Choroid plexus epithelial cell (primary cell): ENCODE measurements at regions not wholly inside any gene's neighbourhood (a gene's known extent, or its start where the extent isn't known, plus 50 kb on each side); places are given as distances from the start of the nearest gene placed in this dataset.
A peak's percentile ranks its signal among the peaks of the same experiment; 100 is the strongest.

Experiments
- DNase-seq: peaks from one replicate; pipeline ENCODE4 v3.0.0-alpha.2; 2010; ENCODE audit warnings: low read depth
- H3K4me3 ChIP-seq: 2 replicates; pipeline ENCODE4 v1.5.1; 2011; ENCODE audit warnings: low read depth, mild to moderate bottlenecking, control low read depth, low read length, moderate library complexity
- TF ChIP-seq, protein P1 (sequence below): conservative IDR thresholded peaks from 2 replicates; pipeline ENCODE4 v1.5.1; 2011; ENCODE audit warnings: low read depth, mild to moderate bottlenecking, control low read depth, inconsistent platforms, low read length, moderate library complexity

DNA sequence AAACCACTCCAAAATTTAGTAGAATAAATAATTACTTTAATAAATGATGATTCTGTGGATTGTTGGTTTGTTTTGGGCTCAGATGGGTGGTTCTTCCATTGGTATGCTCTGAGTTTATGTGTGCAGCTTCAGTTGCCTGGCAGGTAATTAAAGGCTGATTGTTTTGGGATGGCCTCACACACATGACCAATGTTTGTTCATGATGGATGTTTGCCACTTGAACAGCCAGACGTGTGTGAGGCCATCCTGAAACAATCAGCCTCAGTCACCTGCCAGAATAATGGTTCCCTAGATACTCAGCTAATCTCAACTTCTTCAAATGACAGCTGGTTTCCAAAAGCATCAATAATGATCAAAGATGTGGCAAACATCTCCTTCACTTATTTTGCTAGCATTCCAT lies 352.5 kb upstream of the GULP1 start:
- TF ChIP-seq, protein P1, sequence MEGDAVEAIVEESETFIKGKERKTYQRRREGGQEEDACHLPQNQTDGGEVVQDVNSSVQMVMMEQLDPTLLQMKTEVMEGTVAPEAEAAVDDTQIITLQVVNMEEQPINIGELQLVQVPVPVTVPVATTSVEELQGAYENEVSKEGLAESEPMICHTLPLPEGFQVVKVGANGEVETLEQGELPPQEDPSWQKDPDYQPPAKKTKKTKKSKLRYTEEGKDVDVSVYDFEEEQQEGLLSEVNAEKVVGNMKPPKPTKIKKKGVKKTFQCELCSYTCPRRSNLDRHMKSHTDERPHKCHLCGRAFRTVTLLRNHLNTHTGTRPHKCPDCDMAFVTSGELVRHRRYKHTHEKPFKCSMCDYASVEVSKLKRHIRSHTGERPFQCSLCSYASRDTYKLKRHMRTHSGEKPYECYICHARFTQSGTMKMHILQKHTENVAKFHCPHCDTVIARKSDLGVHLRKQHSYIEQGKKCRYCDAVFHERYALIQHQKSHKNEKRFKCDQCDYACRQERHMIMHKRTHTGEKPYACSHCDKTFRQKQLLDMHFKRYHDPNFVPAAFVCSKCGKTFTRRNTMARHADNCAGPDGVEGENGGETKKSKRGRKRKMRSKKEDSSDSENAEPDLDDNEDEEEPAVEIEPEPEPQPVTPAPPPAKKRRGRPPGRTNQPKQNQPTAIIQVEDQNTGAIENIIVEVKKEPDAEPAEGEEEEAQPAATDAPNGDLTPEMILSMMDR, result no peak
- no peak overlapping the region for H3K4me3 ChIP-seq
- no peak for DNase-seq

DNA sequence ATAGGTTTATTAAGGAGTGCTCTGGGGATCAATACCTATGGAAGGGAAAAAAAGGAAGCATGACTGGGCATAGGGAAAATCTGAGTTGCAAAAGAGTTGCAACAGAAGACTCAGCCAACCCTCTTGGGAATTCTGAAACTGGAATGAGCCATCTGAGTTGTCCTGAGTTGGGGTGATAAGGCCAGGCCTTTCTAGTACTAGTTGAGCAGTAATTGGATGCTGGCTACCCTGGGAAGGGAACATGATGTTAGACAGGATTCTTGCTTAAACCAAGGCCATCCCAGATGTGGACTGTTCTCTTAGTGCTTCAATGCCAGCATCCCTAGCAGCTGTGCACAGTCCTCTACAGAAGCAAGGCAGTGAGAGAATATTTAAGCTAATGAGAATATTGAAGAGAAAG lies 348.8 kb upstream of the GULP1 start:
- H3K4me3 ChIP-seq, result no peak overlapping the region
- peak; percentile 11 for DNase-seq
- TF ChIP-seq, protein P1, result no peak

DNA sequence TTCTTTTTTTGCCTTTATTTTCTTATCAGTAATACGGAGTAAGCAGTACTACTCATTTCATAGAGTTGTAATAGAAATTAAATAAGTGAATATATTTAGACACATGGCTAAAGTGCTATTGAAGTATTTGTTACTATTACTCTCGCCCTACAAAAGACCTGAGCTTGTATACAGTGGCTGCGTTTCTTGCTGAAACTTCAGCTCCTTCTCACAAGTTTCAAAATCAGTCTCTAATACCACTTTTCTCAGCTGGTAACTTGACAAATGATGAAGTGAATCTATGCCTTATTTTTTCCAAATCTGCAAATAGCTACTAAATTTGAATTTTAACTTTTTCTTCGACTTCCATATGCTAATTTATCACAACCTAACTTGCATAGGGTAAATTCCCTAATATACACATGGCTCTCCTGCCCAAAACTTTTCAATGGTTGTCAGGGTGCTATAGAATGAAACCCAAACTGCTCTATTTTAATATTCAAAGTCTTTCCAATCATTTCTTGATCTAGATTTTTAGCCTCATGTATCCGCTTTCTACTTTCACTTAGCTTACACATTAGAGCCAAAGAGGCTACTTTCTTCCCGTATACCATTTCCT lies 347.8 kb upstream of the GULP1 start:
- TF ChIP-seq, protein P1, result no peak
- H3K4me3 ChIP-seq, result no peak overlapping the region
- DNase-seq, result no peak

DNA sequence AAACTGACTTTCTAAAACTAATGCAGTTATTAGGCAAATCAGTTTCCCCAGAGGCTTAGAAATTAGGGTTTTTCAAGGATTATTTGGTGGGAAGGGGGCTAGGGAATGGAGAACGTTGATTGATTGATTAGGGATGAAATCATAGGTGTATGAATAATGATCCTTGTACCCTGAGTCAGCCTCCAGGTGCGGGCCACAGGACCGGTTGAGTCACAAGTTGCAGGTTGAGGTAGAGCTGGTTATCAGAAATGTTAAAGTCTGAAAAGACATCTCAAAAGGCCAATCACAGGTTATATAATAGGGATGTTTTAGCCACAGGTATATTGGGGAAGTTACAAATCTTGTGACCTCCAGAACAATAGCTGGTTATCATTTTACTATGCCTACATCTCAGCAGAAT lies 341.8 kb upstream of the GULP1 start:
- no peak overlapping the region for H3K4me3 ChIP-seq
- no peak for DNase-seq
- TF ChIP-seq, protein P1, result no peak

DNA sequence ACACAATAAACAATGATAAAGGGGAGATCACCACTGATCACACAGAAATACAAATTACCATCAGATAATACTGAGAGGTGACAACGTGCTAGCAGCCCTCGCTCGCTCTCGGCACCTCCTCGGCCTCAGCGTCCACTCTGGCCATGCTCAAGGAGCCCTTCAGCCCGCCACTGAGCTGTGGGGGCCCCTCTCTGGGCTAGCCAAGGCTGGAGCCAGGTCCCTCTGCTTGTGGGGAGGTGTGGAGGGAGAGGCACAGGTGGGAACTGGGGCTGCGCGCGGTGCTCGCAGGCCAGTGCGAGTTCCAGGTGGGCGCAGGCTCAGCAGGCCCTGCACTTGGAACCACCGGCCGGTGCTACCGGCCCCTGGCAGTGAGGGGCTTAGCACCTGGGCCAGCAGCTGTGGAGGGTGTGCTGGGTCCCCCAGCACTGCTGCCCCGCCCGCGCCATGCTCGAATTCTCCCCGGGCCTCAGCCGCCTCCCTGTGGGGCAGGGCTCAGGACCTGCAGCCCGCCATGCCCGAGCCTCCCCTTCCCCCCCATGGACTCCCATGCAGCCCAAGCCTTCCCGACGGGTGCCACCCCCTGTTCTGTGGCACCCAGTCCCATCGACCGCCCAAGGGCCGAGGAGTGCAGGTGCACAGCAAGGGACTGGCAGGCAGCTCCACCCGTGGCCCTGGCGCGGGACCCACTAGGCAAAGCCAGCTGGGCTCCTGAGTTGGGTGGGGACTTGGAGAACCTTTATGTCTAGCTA lies 340.0 kb upstream of the GULP1 start:
- no peak for DNase-seq
- H3K4me3 ChIP-seq, result no peak overlapping the region
- TF ChIP-seq, protein P1, result no peak

DNA sequence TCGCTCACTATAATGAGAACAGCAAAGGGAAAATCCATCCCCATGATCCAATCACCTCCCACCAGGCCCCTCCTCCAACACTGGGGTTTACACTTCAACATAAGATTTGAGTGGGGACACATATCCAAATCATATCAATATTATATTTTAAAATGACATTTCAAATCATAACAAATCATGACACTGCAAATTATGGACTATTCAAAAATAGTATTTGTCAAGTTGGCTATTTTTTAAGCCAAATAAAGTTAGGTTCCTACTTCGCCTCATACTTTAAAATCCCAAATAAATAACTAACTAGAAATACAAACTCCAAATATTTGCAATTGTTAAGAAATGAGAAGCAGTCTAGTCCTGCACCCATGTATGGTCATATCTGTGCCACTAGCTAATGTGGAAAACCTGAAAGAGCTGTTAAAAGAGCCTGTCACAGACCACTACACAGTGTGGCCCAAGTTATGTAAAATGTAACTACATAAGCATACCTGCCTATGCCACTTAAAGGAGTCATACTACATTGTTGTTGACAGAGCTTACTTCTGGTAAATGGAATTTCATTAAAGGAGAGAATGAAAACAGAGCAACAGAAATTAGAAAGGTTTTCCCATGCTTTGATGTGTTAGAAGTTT lies 334.7 kb upstream of the GULP1 start:
- TF ChIP-seq, protein P1, result no peak
- no peak for DNase-seq
- no peak overlapping the region for H3K4me3 ChIP-seq
